UCSD-AML1 (cell line): ENCODE measurements at regions not wholly inside any gene's neighbourhood (a gene's known extent, or its start where the extent isn't known, plus 50 kb on each side); places are given as distances from the start of the nearest gene placed in this dataset.
"Not testable (repeated sequence)": the region's sequence is repeated elsewhere in the genome, so short reads cannot be mapped to it uniquely, and the experiment has no call there.

Experiments
- DNase-seq: peaks from one replicate; lab custom pipeline; 2025; ENCODE audit not compliant: unreplicated experiment; lab: John Stamatoyannopoulos, UW

- no peak for DNase-seq
These were observed 949.0 kb downstream of the C4orf33 start for GRCh38 chr4:130044788-130045531.

DNA sequence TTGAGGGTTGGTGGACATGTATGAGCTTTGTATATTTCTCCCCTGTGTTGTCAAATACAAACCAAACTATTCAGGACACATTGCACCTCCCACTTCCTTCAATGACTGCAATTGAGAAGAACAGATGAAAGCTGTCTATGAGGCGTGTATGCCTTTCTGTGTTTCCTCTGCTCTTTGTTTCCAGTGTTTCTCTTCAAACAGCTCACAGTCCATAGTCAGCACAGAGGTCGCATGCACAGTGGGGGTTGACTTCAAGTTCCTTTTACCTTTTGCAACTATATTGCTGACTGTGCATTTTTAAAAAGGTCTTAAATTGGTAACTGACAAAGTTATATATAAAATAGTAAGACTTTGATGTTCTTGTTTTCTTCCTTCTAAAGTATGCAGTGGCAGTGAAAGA is 957.8 kb downstream of the C4orf33 start:
- no peak for DNase-seq

DNA sequence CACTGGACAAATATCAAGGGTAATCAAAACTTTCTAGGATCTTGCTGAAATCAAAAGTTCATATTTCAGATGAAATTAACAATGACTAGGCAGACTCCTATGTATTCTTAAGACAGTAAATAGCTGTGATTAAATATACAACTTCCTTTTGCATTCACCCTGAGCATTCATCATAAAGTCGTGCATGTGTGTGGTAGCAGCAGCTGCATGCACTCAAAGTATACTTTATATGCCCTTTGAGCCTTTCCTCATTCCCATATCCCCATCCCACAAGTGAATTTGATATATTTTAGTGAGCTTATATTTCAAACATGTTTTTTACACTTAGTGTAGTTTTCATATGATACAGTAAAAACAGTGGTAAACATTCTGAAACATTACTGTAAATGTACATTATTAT is 959.0 kb downstream of the C4orf33 start:
- DNase-seq, result no peak

GRCh38 chr4:130056286-130056685 is 960.3 kb downstream of the C4orf33 start:
- no peak for DNase-seq

DNA sequence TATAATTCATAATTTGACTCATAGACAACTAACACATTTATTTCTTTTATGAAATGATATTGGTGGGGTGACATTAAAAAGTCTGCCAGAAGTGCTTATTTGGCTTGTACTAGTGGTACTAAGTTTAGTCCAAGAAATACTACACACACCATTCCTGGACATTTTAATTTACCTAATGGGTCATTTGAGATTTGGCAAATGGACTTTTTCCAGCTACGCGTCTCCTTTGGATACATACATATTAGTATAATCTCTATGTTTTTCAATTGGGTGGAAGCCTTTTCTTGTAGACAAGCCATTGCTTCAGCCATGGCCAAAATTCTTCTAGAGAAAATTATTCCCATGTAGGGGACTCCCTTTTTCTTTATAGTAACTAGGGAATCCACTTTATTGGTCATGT is 968.5 kb downstream of the C4orf33 start:
- no peak for DNase-seq

GRCh38 chr4:130067419-130067818 is 971.5 kb downstream of the C4orf33 start:
- DNase-seq, result no peak

DNA sequence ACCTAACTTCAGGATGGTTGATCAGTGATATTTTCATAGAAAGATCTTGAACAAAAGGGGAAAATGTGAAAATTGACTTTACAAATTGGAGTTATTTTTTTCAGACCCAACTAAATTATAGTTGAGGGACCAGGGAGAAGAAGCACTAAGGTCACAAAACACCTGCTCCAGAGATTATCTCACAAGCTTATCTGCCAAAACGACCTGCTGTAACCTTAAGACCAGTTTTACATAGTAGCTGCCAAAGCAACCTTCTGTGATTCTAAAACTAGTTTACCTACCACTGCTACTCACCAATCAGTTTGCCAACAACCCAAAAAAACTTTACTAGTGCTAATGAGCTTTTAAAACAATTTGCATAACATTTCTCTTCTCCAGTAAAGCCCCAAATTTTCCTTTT is 972.1 kb downstream of the C4orf33 start:
- DNase-seq, result no peak

GRCh38 chr4:130071746-130072145 is 975.8 kb downstream of the C4orf33 start:
- DNase-seq, result no peak

- DNase-seq, result no peak
These were observed 977.3 kb downstream of the C4orf33 start for GRCh38 chr4:130073145-130073790.

- DNase-seq, result no peak
These were observed 978.1 kb downstream of the C4orf33 start for GRCh38 chr4:130074096-130074495.

- DNase-seq, result no peak
These were observed 981.3 kb downstream of the C4orf33 start for GRCh38 chr4:130077275-130077674.

DNA sequence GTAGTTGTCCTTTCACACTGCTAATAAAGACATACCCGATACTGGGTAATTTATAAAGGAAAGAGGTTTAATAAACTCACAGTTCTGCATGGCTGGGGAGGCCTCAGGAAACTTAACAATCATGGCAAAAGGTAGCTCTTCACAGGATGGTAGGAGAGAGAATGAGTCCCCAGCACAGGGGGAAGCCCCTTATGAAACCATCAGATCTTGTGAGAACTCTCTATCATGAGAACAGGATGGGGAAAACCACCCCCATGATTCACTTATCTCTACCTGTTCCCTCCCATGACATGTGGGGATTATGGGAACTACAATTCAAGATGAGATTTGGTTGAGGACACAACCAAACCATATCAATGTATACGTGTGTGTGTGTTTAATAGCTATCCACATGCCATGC is 983.1 kb downstream of the C4orf33 start:
- DNase-seq, result not testable (repeated sequence)

- DNase-seq, result no peak
These were observed 985.0 kb downstream of the C4orf33 start for GRCh38 chr4:130080872-130081451.

DNA sequence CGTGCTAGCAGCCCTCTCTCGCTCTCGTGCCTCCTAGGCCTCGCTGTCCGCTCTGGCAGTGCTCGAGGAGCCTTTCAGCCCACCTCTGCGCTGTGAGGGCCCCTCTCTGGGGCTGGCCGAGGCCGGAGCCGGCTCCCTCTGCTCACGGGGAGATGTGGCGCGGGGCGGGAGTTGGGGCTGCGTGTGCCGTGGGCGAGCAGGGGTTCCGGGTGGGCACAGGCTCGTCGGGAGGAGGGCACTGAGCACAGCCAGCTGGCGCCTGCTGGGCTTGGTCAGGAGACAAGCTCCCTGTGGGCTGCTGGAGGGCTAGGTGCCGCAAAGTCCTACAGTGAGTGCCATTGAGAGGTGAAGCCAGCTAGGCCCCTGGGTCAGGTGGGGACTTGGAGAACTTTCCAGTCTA is 994.5 kb downstream of the C4orf33 start:
- no peak for DNase-seq

DNA sequence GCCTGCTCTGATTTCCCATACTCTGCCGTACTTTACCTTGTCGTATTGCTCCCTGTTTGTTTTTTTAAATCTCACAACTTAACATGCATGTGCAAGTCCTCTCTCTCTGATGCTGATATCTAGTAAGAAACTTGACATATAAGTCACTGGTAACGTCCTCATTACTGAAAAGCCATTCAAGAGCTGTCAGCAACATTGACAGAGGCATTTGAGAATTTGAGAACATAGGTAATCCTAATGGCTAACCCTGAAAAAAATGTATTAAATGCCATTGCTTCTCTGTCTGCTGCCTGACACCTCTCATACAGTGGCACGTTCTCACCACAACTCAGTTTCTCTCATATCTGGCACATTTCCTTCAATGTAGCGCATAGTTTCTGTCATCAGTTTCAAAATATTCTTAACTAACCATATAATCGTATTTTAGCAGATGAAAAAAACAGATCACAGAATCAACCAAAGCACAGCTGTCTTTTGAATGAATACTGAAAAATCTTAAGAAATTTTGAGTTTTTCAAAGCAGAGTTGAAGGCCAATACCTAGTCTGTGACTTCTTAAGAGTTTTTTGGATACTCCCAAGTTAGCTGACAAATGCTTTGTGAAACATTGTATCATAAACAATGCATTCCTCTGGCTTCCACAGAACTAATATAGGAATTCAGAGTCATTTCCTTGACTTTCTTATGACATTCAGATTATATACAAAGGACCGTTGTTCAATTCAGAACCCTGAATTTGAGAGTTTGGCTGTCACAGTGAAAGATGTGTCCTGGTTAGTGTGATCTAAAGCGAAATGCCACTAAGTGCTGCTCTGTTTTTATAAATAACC is 996.4 kb downstream of the C4orf33 start:
- no peak for DNase-seq

DNA sequence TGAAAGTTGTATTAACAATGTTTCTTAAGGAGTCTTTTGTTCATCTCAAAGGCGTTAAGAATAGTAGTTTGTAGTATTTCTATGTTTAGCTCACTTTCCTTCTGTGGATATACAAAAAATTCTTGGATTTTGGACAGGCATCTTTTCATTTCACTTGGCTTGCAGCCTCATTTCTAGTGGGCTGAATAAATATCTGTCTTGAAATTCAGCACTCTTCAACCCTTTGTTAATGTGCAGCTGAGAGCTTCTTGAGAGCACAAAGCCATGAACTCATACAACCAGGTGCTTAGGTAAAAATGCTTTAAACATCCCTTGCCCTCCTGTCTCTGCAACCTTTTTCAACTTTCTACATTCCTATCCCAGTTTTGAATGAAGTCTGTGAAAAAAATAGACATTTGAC is 1003.2 kb downstream of the C4orf33 start:
- no peak for DNase-seq

GRCh38 chr4:130110189-130110588 is 1014.2 kb downstream of the C4orf33 start:
- DNase-seq, result no peak

DNA sequence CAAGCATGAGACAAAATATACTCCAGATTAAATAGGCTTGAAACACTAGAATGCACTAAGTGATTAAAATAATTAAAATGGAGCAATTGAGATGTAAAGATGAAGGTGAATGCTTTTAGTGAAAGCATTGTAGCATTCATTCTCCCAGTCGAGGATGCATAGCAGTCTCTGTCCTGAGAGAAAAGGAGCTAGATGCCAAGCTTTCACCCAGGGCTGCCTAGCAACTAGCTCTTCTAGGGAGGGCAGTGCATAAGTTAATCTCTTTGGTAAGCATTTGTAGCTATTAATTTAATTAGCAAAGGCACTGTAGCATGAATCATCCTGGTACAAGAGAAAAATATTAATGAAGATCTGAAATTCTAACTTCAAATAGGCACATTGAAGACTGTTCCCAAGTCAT is 1014.8 kb downstream of the C4orf33 start:
- no peak for DNase-seq

GRCh38 chr4:130124066-130124465 is 1028.1 kb downstream of the C4orf33 start:
- DNase-seq, result no peak

- DNase-seq, result no peak
These were observed 1029.5 kb downstream of the C4orf33 start for GRCh38 chr4:130125467-130125866.

- DNase-seq, result no peak
These were observed 1031.3 kb downstream of the C4orf33 start for GRCh38 chr4:130127297-130127696.

DNA sequence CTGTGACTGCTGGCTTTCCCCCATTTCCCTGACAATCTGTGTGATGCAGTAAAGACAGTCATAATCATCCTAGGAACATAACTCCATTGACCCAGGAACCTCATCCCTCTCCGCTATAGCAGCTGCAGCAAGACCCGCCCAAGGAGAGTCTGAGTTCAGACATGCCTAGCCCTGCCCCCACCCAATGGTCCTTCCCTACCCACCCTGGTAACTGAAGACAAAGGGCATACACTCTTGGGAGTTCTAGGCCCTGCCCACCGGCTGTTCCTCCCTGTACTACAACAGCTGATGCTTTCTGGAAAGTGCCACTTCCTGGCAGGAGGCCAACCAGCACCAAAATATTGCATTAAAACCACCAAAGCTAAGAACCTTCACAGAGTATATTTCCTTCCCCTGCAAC is 1035.6 kb downstream of the C4orf33 start:
- no peak for DNase-seq
